HT1080 (cell line): ENCODE measurements at regions not wholly inside any gene's neighbourhood (a gene's known extent, or its start where the extent isn't known, plus 50 kb on each side); places are given as distances from the start of the nearest gene placed in this dataset.
"Not testable (repeated sequence)": the region's sequence is repeated elsewhere in the genome, so short reads cannot be mapped to it uniquely, and the experiment has no call there.

Source experiments
- DNase-seq: peaks from one replicate; pipeline ENCODE4 v3.0.0-alpha.2; 2015; ENCODE audit warnings: low read depth

DNA sequence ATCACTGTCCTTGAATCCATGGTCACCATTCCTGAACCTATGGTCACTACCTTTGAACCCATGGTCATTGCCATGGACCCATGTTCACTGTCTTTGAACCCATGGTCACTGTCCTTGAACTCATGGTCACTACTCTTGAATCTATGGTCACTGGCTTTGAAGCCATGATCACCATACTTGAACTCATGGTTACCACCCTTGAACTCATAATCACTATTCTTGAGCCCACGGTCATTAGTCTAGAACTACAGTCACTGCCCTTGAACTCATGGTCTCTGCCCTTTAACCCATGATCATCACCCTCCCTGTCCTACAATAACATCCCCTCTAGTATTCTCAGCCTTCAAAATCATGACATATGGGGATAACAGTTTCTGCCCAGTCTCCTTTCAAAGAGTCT lies 270.5 kb downstream of the CXCL12 start:
- no peak for DNase-seq

GRCh38 chr10:44112280-44112679 lies 272.6 kb downstream of the CXCL12 start:
- DNase-seq: not testable (repeated sequence)

DNA sequence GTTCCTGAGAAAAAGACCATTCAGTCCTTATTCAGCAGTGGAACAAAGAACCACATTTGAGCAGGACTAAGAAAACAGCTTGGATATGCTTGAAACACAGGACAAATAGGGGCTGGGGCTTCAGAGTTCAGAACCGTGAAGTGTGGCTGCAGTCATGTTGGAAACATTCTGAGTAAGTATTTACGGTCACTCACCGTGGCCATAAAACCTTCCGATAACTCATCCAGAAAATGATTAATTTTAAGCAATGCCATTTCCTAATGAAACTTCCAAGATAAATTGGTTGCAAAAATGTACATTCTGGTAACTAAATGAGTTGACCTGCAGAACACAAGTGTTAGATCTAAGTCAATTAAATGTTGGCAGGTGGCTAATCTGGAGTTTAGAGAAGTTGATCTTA lies 279.2 kb downstream of the CXCL12 start:
- no peak for DNase-seq

GRCh38 chr10:44102726-44103255 lies 282.1 kb downstream of the CXCL12 start:
- no peak for DNase-seq

DNA sequence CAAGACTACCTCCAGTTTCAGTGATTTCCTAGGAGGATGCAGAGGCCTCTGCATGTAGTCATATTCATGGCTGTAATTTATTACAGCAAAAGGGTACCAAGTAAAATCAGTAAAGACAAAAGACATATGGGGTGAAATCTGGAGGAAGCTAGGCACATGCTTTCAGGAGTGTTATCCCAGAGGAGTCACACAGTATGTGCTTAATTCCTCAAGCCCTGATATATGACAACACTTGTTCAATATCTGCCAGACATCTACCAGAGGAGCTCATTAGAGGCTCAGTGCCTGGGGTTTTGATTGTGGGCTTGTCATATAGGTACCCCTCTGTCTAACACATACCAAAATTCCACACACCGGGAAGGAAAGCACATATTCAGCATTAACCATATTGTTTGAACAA lies 283.8 kb downstream of the CXCL12 start:
- no peak for DNase-seq

DNA sequence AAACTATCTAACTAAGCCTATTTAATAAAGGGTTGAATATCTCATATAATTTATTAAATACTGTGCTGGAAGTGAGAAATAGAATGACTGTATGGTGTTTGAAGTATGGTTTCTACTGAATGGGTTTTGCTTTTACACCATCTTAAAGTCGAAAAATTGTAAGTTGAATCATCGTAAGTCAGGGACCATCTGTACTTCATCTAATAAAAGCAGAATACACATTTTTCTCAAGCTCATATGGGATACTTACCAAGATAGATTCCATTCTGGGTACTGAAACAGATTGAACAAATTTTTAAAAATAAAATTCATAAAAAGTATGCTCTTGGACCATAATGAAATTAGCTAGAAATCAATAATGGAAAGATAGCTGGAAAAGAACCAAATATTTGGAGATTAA lies 285.4 kb downstream of the CXCL12 start:
- DNase-seq: no peak

- DNase-seq: not testable (repeated sequence)
Observed at GRCh38 chr10:44096217-44096616, 288.7 kb downstream of the CXCL12 start.

- no peak for DNase-seq
Observed at GRCh38 chr10:44089671-44090070, 295.2 kb downstream of the CXCL12 start.

DNA sequence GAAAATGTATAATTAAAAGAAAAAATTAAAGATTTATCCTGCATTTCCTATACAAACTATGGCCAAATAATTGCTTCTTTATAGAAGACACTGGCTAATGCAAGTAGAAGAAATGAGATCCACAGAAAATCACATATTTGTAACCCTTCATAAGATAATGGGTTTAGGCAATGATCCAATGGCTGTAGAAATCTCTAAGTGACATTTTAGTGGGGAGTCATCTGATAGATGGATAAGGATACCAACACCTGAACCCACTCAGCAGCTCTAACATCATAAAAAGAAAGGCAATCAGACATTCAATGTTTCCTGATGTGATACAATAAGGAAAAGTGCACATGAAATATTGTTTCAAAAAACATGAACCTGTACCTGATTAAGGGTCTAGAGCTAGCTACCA lies 297.5 kb downstream of the CXCL12 start:
- no peak for DNase-seq

- DNase-seq: no peak
Observed at GRCh38 chr10:44083719-44084400, 301.0 kb downstream of the CXCL12 start.

- no peak for DNase-seq
Observed at GRCh38 chr10:44071479-44071878, 313.4 kb downstream of the CXCL12 start.

- no peak for DNase-seq
Observed at GRCh38 chr10:44070282-44070681, 314.6 kb downstream of the CXCL12 start.

- no peak for DNase-seq
Observed at GRCh38 chr10:44069573-44069972, 315.3 kb downstream of the CXCL12 start.

GRCh38 chr10:44068716-44069482 lies 316.0 kb downstream of the CXCL12 start:
- no peak for DNase-seq

- DNase-seq: no peak
Observed at GRCh38 chr10:44067432-44067831, 317.5 kb downstream of the CXCL12 start.

DNA sequence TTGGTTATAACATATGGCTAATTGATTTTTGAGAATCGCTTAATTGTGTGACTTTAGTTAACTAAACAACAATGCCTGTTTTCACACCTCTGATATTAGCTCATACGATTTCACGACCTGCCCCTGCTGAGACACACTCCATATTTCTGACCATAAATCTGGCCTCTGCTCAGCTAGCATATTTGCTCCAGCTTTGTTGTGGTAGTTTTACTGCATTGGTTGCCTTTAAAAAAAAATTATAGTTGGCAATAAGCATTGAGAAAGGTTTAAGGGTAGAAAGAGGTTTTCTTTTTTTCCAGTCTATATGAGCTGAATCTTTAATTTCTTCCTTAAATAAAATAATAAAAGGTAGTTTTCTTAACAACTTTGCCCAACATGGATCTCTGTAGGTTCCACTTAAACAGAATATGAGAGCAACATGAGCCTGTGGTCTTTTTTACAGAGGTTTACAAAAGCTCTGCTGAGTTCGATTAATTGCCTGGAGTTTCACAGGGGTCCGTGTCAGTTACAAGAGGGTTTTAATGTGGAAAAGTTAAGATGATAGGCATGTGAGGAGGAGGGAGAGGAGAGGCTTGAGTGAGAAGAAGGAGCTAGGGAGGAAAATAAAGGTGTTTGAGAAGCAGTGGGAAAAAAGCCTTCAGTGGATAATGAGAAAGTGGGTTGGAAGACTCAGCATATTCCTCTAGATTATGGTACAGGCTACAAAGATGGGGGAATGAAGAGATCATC lies 318.2 kb downstream of the CXCL12 start:
- no peak for DNase-seq

GRCh38 chr10:44065788-44066526 lies 318.9 kb downstream of the CXCL12 start:
- DNase-seq: no peak

GRCh38 chr10:44064987-44065787 lies 319.7 kb downstream of the CXCL12 start:
- DNase-seq: no peak

- no peak for DNase-seq
Observed at GRCh38 chr10:44064317-44064716, 320.6 kb downstream of the CXCL12 start.

GRCh38 chr10:44063686-44064085 lies 321.2 kb downstream of the CXCL12 start:
- no peak for DNase-seq

DNA sequence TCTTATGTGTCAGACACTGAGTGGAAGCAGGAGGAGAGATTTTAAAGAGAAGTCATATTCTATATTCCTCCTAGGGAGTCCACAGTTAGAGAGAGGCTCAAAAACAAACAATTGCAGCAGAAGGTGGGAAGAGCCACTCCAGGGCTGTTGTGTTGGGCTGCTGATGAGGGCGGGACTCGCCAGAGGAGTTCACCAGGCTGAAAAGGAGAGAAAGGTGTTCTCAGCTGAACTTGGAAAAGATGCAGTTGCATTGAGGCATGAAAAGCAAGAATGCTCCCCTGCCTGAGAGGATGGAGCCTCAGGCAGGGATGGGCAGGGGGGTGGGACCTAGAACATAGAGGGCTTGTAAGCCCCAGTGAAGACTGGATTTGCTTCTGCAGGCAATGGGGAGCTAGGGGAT lies 324.2 kb downstream of the CXCL12 start:
- no peak for DNase-seq
